NCI-H146 (cell line): ENCODE measurements at regions not wholly inside any gene's neighbourhood (a gene's known extent, or its start where the extent isn't known, plus 50 kb on each side); places are given as distances from the start of the nearest gene placed in this dataset.
"Not testable (repeated sequence)": the region's sequence is repeated elsewhere in the genome, so short reads cannot be mapped to it uniquely, and the experiment has no call there.

Experiments used
- DNase-seq: peaks from one replicate; lab custom pipeline; 2025; lab: John Stamatoyannopoulos, UW

DNA sequence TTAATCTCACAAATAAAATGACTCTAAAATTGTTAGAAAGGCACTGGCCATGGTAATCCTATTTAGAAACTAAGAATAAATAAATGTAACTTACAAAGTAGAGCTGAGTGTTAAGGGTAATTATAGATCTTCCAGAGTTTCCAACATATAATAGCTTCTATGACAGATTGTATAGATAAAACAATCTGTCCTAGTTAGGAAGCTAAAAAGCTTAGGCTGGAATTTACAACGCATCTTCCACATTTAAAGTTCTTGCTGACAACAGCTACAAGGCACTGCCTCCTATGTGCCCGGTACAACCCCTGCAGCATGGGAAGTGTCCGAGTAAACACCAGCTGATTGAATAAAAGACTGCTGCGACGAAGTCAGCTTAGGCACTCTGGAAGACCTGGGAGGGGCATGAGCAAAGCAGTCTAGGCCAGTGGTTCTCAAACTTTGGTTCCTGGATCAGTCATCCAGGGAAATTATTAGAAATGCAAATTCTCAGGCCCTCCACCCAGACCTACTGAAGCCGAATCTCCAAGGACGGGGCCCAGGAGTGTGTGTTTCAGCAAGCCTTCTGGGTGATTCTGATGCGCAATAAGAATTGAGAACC, 635.6 kb upstream of the TBX3 start:
- DNase-seq: no peak

DNA sequence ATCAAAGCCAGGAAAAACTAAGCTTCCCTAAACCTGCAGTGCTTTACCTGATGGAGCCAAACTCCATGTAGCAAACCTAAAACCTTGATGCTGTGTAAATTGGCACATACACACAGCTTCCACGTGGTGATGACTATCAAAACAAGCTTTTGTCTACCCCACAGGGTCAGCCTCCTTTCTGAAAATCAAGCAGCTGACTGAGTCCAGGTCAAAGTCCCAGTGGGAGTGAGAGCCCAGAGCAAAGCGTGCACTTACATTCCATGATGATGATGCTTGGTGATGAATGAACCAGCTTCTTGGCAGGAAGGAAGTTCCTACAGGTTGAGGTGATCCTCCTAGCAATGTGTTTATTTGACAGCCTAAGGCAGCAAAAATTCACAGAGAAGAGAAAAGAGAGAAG, 630.0 kb upstream of the TBX3 start:
- no peak for DNase-seq

DNA sequence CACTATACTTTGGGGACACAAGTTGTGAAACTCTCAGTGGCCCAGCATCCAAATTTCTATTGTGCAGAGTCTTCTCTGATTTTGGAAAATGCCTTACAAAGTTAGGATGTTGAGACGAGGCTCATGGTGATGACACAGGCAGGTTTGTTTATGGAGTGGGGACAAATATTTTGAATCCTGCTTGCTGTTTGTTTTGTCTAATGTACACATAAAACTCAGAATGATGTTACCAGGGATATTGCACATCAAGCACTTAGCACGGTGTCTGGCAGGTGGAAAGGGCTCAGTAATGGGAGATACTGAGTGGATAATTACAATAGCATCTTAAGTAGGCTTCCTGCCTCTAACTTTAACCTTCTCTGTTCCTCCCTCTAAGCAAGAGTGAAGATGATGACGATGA, 628.9 kb upstream of the TBX3 start:
- DNase-seq: no peak

DNA sequence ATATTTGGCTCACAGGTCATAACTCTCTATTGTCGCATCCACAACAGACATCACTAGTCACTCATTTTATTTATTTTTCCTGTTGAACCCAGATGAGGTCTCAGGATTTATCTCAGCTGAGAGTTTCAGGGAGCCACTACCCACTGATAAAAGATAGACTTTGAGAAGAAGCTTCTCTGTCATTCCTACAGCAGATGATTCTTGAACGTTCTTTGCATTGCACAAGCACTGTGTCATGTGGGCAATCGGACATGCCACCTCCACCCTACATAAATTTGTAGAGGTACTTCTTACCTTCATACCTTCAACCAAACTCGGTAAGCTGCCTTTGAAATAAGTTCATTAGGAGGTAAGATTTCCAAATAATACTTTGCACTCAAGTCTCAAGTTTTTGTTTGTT, 627.9 kb upstream of the TBX3 start:
- DNase-seq: no peak

DNA sequence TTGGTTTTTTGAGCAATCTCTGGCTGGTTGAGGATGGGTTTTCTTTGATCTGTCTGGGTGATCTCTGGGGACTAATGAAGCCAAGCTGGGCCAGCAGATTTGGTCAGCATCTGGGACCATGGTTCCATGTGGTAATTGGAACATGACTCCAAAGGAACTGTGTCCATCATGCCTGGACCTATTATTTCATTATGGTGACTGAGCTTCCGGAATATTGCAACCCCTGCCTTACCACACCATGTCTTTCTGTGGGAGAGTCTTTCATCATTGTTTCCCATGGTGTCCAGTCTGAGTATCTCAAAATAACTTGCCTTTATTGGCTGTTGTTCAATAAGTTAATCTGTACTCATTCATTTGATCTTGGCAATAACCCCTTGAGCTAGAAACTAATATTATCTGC, 624.9 kb upstream of the TBX3 start:
- no peak for DNase-seq

DNA sequence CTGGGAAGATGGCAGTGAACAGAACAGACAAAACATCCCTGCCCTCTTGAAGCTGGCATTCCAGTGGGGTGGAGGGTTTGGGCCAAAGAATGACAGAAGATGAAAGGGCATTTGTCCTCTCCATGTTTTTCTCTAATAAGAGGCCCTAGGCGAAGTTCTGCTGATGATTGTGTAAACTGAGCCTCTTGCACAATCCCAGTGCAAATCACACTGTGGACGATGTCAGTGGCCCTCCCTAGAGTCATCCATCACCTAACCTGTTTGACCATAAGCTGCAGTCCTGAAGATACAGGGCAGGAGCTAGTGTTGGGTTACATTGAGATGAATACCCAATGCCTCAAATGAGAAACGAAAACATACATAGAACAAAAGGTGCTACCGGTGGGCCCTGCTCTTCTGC, 622.4 kb upstream of the TBX3 start:
- no peak for DNase-seq

DNA sequence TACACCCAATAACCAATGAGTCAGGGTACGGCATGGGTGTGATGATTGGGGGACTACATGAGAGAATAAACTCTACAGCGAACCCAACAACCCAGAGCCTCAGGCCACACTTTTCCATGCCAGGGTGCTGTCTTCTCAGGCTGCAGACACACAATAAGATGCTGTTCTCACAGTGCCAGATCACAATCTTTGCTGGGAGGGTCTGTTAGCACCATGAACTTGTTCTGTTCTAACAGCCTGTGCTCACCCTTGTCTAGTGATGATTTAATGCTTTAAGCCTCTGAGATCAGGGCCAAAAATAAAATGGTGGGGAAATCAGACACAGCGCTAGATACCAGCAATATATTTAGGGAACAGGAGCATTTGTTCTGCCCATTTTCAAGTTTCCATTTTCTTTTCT, 621.9 kb upstream of the TBX3 start:
- DNase-seq: no peak

DNA sequence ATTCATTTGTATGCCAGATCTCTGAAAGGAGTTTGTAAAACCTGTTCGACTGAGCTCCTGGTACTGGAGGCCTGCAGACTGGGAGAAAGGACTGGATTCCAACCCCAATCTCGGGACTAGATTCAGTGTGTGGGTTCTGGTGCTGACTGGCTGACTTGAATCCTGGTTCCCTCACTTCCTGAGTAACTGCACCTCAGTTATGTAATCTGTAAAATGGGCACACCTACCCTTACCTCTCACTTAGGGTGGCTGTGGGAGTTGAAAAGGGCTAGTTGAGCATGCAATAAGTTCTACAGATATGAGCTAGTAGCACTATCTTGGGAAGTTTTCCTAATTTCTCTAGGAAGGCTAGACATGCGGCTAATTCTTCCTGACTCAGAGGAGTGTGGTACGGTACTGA, 621.3 kb upstream of the TBX3 start:
- no peak for DNase-seq

DNA sequence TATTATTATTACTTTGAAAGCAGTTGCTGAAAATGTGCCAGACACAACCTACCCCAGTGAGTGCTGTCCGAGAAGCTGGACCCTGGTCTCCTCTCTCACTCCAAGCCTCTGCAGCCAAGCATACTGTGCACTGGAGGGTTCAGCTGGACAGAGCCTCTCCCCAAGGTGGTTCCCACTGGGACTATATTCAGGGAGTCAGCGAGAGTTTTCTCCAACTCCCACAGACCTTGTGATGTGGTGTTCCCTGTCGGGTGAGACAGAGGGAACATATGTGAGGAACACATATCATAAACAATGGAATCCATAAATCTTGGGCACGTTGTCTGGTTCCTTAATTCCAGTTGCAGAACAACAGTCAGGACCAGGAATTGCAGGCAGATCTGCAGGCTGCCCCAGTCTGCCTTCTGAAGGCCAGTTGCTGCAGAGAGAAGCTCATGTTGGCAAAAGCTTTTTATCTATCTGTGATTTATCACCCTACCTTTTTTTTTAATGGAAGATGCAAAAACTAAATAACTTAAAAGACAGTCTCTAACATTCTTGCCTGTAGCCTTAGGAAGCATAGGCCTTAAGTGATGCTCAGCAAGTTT, 619.8 kb upstream of the TBX3 start:
- no peak for DNase-seq

DNA sequence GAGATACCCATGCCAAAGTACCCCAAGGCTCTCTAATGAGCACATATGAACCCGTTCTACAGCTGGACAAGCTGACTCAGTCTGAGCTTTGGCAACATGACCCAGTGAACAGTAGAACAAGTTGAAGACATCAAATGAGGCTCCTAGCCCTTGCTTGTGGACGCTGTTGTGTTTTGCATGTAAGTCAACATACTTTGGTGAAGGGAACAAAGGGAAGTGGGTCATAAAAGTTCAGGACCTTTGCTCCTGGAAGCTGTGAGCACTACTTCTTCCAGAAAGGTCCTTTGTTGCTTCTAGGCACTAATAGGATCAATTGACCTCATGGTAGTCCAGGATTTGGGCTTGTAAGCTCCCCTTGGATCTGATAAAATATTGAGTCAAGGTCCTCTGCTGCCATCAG, 613.5 kb upstream of the TBX3 start:
- DNase-seq: no peak

DNA sequence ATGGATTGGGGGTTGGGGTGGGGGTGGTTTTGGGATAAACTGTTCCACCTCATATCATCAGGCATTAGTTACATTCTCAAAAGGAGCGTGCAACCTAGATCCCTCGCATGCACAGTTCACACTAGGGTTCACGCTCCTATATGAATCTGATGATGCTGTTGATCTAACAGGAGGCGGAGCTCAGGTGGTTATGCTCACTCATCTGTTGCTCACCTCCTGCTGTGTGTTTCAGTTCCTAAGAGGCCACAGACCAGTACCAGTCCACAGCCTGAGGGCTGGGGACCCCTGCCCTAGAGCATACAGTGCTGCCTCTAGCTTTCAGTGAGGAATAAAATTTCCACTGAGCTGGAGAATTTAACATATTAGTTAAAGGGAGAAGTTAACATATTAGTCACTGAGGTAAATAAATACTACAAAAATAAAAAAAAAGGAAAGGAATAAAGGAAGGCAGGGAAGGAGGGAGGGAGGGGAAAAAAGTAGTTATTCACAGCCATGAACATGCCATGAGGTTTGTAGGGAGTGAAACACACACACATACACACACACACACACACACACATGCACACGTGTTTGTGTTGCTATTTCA, 612.7 kb upstream of the TBX3 start:
- no peak for DNase-seq

DNA sequence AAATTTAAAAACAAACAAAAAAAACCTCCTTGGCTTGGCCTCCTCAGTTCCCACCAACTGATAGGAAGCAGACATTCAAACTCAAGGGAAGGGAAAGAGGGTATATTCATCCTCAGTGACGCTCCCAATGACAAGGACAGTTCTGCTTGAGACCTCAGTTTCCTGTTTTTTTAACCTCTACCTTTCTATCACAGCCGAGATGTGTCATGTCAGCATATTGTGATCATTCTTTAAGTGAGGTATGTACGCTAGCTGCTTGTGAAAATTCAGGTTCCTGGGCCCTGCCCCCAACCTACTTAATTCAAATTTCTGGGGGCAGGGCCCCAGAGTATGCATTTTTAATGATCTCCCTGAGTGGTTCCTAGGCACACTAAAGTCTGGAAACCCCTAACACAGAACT, 611.9 kb upstream of the TBX3 start:
- DNase-seq: no peak

DNA sequence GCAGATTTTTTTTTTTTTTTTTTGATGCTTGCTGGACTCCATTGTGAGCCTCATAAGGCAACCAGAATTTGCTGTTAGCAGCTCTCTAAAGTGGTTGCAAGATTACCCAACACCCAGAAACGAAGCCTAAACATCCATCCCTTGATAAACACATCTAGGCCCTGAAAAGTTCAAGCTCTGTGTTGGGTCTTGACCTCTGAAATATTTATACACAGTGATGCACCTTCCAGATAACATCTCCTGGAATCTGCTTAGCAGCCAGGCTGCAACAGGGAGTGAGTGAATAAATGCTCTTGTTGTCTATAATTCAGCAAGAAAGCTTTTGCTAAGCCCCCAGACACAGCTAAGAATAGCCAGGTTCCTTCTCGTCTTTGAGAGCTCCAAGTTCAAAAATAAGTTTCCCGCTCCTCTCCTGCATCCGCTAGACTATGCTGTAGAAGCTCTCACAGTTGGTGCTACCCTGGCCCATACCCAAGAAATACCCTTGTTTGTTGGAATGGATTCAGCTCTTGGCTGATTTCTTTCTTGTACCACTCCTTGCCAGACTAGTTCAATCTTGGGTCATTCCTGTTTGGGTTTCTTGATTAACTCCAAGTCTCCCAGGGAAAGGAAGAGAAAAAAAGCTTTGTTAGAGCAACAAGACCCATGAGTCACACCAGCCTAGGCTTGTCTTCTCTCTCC, 610.6 kb upstream of the TBX3 start:
- no peak for DNase-seq

DNA sequence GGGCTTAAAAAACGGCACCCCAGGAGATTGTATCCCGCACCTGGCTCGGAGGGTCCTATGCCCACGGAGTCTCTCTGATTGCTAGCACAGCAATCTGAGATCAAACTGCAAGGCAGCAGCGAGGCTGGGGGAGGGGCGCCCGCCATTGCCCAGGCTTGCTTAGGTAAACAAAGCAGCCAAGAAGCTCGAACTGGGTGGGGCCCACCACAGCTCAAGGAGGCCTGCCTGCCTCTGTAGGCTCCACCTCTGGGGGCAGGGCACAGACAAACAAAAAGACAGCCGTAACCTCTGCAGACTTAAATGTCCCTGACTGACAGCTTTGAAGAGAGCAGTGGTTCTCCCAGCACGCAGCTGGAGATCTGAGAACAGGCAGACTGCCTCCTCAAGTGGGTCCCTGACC, 601.5 kb upstream of the TBX3 start:
- not testable (repeated sequence) for DNase-seq

DNA sequence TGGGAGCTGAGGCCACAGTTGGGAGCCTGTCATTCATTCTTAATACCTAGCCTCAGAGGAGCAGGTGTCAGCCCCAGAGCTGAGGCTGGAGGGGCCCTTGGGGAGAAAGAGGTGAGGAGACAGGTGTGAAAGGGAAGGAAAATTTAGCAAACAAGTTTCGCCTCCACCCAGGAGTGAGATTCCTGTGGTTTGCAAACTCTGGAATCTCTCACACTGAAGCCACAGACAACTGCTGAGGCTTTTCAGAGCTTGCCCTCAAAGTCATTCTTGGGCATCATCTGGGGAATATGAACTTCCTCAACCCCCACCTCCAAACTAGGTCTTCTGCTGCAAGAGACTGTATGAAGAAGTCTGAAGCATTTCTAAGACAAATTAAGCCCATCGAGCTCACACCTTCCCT, 589.5 kb upstream of the TBX3 start:
- no peak for DNase-seq

DNA sequence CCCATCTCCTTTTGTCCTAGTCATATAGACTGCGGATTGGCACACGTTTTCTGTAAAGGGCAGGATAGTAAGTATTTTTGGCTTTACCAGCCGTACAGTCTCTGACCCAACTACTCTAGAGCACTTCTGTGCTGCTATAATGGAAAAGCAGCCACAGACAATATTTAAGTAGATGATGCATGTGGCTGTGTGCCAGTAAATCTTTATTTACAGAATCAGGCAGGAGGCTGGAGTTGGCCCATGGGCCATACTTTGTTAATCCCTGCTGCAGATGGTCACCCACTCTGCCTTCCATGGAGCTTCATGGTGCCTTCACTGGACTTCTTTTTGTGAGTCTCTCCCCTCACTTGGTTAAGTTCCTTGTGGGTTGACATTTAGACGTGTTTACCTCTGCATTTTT, 584.5 kb upstream of the TBX3 start:
- no peak for DNase-seq

DNA sequence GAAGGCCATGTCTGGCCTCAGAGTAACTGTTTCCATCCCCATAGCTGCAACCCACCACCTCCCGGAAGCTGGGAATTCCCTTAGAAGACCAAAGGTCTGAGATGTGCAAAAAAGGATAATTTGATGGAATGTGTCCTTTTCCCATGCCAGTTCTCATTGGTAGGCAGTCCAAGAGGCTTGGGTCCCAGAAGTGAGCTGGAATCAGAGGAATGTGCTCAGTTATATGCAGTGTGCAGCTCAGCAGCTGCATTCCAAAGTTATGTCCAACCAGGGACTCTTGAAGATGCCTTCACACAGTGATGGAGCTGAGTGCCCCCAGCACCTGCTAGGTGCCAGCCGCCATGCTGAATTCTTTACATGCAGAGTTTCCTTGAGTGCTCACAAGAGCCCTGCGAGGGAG, 583.9 kb upstream of the TBX3 start:
- no peak for DNase-seq

DNA sequence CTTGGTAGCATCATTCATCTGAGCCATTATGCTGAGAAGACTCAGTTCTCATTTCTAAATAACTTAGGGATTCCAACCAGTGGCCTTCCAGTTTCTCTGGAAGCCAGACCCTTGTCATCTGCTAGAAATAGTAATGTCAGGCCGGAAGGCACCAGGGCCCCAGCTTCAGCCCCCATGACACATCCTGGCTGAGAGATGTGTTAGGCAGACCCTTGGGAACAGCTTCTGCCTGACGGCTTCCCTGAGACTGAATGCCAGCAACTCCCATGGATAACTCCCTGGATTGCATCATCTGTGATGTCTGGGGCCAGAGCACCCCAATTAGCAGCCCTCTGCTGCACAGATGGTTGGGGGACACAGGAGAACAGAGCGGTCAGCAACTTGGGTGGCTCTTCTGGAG, 583.5 kb upstream of the TBX3 start:
- no peak for DNase-seq

DNA sequence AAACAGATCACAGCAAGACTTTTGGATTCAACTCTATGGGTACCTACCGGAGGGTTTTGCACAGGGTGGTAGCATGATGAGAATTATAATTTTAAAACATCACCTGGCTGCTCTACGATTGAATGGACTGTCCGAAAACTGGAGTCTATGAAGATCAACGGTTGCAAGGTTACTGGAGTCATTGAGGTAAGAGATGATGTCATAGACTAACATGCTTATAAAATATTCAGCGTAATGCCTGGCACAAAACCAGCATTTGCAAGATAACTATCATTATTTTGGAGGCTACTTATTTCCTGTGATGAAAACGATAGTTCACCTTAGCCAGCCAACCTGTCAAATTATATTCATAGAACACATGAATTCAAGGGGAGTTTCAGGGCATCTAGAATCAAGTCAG, 580.6 kb upstream of the TBX3 start:
- no peak for DNase-seq

DNA sequence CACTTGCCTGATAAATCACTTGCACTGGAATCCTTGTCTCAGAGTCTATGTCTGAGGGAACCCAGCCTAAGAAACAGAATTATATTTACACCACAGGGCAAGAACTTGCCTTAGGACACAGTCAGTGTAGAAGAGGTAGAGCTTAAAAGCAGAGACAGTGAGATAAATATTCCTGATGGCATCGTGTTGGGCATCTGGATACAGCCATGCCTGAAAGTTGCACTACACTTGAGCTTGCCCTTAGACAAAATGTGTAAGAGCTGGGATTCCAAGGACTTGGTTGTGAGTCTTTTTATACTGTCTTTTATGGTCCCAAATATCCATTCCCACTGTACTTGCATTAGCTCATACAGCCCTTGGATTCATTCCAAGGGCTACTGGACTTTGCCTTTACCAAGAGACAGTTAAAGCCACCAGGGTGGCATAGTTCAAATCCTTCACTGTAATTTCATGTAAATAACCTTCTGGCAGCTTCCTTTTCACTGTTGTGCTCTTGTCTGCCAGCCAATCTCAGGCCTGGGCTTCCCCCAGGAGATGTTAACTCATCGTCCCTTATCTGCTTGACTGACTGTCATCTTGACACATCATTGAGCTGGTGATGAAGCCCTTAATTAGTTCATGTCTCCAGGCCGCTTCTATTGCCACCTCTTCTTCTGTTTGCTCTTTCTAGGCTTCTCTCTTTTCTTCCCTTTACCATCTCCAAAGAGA, 577.9 kb upstream of the TBX3 start:
- DNase-seq: no peak

DNA sequence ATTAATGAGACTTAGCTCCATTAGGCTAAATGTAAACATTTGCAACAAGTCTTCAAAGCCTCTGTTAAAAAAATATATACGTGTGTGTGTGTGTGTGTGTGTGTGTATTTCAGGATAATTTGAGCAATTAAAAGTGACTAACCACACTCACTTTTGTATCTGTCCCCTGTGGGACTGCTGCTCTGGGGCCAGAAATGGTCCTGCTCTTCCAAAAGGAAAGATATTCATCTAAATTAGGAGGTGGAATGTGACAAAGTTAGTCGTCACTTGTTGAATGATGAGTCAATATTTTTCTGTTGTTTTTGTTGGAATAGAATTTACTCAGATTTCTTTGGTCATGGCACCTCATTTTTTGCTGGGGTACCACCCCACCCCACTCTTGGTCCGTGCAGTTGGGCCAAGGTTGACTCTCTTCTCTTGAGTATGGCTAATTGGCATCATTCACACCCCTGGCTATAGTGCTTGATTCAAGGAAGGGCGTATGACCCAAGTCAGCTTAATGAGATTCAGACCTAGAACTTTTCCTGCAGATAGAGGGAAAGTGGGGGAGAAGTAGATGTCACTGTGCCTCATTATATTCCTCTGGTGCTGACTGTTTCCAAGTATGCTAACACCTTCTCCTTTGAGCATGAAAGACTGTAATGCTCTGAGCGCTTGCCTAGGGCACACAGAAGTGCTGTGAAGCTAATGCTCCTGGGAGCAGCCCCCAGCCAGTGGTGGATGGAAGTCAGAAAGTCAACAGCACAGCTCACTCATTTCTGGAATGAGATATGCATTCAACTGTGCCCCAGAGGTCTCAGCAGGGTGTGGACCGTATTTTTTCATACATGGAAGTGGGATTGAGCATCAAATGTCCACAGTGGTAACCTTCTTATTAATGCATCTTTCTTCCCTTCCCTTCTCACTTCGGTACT, 577.0 kb upstream of the TBX3 start:
- no peak for DNase-seq
